Stomach (tissue), 4 donors: ENCODE measurements at regions not wholly inside any gene's neighbourhood (a gene's known extent, or its start where the extent isn't known, plus 50 kb on each side); places are given as distances from the start of the nearest gene placed in this dataset.

Source experiments
- EP300 ChIP-seq: sonication (generic); formaldehyde crosslinking; IDR thresholded peaks from one replicate; pipeline ENCODE4 v1.6.1; 2017; ENCODE audit warnings: antibody characterized with exemption
- POLR2A ChIP-seq, 4 donors: fragments of 450-650 bp; IDR thresholded peaks; one replicate each; pipeline ENCODE4 v1.6.1; 2016; ENCODE audit warnings: antibody characterized with exemption in 4 of 4, control low read depth in 2 of 4, mild to moderate bottlenecking in 1 of 4, moderate library complexity in 1 of 4
- POLR2AphosphoS5 ChIP-seq, 3 donors: sonication (generic); formaldehyde crosslinking; IDR thresholded peaks; one replicate each; pipeline ENCODE4 v1.6.1; 2016; ENCODE audit warnings: antibody characterized with exemption in 3 of 3
- TF ChIP-seq, protein P1 (sequence below), 7 experiments: fragments of 450-650 bp in 4 of 7; fragments of 200-600 bp in 3 of 7; sonication (generic) in 3 of 7; IDR thresholded peaks; one replicate each; pipeline ENCODE4 v1.5.1; 2016 to 2019; ENCODE audit warnings: antibody characterized with exemption in 7 of 7, control low read depth in 2 of 7, mild to moderate bottlenecking in 1 of 7

DNA sequence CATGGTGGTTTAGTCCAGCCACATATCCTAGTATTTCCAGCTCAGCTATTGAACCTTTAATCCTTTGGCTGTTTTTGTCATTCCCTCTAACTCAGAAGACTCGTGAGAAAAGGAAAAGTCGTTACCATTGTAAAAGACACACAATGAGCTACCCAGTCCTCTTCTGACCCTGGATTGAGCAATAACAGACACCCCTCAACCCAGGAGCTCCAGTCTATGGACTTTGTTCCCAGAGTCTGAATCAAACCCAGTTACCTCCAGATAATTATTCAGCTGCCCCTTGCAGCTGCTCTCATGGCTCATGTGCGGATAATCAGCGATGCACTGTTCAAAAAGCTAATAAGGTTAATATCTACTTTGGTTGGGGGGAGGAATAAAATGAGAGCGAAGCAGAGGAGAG lies 402.4 kb downstream of the BTG1 start:
- TF ChIP-seq POLR2AphosphoS5 (IDR thresholded peaks at IDR 0.05) = no peak
- TF ChIP-seq, protein P1, sequence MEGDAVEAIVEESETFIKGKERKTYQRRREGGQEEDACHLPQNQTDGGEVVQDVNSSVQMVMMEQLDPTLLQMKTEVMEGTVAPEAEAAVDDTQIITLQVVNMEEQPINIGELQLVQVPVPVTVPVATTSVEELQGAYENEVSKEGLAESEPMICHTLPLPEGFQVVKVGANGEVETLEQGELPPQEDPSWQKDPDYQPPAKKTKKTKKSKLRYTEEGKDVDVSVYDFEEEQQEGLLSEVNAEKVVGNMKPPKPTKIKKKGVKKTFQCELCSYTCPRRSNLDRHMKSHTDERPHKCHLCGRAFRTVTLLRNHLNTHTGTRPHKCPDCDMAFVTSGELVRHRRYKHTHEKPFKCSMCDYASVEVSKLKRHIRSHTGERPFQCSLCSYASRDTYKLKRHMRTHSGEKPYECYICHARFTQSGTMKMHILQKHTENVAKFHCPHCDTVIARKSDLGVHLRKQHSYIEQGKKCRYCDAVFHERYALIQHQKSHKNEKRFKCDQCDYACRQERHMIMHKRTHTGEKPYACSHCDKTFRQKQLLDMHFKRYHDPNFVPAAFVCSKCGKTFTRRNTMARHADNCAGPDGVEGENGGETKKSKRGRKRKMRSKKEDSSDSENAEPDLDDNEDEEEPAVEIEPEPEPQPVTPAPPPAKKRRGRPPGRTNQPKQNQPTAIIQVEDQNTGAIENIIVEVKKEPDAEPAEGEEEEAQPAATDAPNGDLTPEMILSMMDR (IDR thresholded peaks at IDR 0.05) = no peak
- no peak for TF ChIP-seq POLR2A (IDR thresholded peaks at IDR 0.05)
- TF ChIP-seq EP300 = no peak
